Erythroblast (primary cell): ENCODE measurements at regions not wholly inside any gene's neighbourhood (a gene's known extent, or its start where the extent isn't known, plus 50 kb on each side); places are given as distances from the start of the nearest gene placed in this dataset.

ENCODE experiments used
- GATA1 ChIP-seq: IDR thresholded peaks from 2 replicates; pipeline ENCODE4 v1.6.1; 2011; ENCODE audit warnings: low read depth, mild to moderate bottlenecking, control low read depth, low read length, moderate library complexity
- POLR2A ChIP-seq: IDR thresholded peaks from 2 replicates; pipeline ENCODE4 v1.6.1; 2011; ENCODE audit warnings: mild to moderate bottlenecking, low read length

- TF ChIP-seq POLR2A (no peak), GATA1 (no peak)
These were observed 289.9 kb upstream of the RASA1 start for GRCh38 chr5:86977808-86978207.
